ENCODE measurements at regions not wholly inside any gene's neighbourhood (a gene's known extent, or its start where the extent isn't known, plus 50 kb on each side); places are given as distances from the start of the nearest gene placed in this dataset.

DNA sequence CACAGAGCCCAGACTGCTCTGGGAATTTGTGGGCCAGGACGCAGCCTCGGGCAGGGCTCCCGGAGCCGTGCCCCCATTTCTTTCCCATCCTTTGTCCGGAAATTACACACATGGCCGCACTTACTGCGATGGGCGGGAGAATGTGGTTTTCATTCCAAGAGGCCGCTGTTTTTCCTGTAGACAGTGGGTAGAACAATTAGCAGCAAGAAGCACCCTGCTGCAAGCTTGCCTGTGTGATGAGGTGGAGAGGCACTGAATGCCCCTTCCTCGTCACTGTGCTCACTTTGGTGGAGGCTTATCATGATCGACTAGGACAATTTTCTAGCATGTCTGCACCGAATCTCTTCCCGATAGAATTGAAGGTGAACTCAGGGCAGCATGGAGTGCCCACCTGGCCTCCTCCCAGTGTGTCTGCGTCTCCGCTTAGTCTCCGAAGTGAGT lies 102.8 kb downstream of the DACT2 start:
- DNase-seq (ENCODE audit: low read depth) = no peak
- in situ Hi-C loops (cut with HindIII; ENCODE audit: low pct_unique_long_range_greater_than_20kb, low sequenced_read_pairs) = no loop called here

DNA sequence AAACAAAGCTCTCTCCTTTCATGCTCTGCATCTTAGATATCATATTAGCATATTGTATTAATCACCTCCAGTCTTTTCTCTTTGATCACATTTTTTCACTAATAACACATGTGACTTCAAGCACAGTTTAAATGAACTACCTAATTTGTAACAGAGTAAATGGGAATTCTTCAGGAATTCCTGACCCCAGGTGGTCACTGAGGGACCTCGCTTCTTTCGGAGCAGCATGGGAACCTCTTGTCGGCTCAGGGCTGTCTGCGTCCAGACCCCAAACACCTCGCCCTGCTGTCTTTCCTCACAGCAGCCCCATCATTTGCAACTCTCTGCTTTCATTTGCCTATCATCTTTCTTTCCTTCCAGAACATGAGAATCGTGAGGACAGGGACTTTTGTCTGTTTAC lies 103.5 kb downstream of the DACT2 start:
- DNase-seq (ENCODE audit: low read depth) = no peak
- in situ Hi-C loops (cut with HindIII; ENCODE audit: low pct_unique_long_range_greater_than_20kb, low sequenced_read_pairs) = no loop called here

DNA sequence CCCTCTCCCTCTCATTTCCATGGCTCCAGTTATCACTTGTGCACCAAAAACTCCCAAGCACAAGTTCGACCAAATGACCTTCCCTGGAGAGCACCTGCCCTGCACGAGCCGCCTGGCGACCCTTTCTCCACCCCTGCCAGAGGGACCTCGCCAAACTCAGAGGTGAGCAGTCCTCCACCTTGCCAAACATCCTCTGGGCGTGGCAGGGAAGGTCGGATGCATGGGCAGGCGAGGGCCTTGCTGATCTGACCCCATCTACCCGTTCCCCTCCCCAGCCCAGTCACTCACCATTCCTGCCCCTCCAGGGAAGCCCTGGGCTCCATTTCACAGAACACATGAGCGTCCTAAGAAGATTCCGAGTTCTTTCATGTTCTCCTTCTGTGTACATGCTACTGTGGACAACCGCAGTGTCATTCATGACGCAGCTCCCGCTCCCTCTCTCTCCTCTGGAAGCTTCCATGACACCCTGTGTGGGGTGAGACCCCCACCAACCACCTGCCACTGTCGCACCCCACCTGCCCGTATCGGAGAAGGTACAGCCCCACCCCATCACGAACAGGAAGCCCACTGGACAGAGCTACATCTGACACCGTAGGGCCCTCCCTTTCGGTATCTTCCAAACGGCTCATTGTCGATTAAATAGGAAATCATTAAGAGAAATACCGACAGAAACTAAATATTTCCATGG lies 104.3 kb downstream of the DACT2 start:
- DNase-seq (ENCODE audit: low read depth) = no peak
- in situ Hi-C loops (cut with HindIII; ENCODE audit: low pct_unique_long_range_greater_than_20kb, low sequenced_read_pairs) = no loop called here

DNA sequence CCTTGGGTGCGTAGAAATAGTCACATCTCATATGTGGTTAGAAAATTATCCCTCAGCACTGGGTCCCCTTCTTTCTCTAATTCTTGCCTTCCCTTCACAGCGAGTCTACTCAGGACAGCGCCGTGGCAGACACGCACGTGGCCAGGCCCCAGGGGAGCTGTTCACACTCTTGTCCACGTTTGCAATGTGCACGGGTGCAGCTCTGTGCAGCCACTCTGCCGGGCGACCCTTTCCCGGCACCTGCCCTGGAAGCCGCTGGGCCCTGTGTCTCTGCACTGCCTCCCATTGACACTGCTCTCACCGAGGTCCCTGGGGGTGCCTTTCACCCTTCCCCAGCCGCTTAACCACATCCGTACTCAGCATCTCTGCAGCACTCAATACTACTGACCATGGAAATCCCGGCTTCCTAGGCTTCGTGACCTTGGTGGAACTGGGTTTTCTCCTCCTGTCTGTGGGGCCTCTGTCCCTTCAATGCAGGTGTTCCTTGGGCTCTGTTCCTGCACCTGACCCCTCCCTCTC lies 104.9 kb downstream of the DACT2 start:
- in situ Hi-C loops (cut with HindIII; ENCODE audit: low pct_unique_long_range_greater_than_20kb, low sequenced_read_pairs) = no loop called here
- no peak for DNase-seq (ENCODE audit: low read depth)

DNA sequence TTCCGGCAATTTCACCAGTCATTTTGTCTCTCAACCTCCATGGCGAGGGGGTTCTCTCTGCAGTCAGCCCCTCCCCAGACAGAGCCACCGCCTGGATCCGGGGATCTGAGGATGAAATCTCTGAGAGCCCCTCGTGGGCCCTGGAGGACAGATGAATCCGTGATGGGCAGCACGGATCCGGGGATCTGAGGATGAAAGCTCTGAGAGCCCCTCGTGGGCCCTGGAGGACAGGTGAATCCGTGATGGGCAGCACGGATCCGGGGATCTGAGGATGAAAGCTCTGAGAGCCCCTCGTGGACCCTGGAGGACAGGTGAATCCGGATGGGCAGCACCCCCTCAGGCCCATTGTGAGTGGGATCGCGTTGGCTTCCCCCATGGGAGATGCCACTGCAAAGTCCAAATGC lies 106.5 kb downstream of the DACT2 start:
- in situ Hi-C loops (cut with HindIII; ENCODE audit: low pct_unique_long_range_greater_than_20kb, low sequenced_read_pairs) = no loop called here
- DNase-seq (ENCODE audit: low read depth) = no peak

DNA sequence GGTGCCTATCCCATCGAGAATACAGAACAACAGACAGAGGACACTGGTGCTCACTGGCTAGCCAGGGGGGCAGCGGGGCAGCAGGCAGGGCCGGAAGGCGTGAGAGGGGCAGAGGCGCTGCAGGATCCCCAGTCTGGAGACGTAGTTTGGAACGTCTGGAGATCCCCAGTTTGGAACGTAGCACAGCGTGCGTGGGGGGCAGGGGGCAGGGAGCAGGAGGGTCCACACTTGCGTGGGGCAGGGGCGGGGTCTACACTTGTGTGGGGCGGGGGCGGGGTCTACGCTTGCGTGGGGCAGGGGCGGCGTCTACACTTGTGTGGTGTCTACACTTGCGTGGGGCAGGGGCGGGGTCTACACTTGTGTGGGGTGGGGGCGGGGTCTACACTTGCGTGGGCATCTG lies 107.2 kb downstream of the DACT2 start:
- no peak for DNase-seq (ENCODE audit: low read depth)
- in situ Hi-C loops (cut with HindIII; ENCODE audit: low pct_unique_long_range_greater_than_20kb, low sequenced_read_pairs) = no loop called here

DNA sequence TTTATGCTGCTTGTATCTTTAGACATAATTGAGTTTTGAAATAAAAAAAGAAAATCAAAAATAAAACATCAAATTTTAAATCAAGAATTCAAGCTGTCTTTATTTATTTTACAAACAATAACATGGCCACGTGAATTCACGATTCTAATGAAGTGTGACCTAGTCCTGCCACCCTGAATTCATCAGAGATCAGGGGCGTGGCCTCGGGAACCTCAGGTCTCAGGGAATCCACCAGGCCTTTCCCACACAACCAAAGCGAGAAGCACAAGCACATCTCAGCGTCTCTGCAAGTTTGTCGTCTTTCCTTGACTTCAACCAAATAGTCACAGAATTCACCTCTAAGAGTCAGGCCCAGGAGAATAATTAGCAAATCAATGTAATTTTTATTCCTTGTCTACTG lies 107.9 kb downstream of the DACT2 start:
- in situ Hi-C loops (cut with HindIII; ENCODE audit: low pct_unique_long_range_greater_than_20kb, low sequenced_read_pairs) = no loop called here
- DNase-seq (ENCODE audit: low read depth) = no peak

DNA sequence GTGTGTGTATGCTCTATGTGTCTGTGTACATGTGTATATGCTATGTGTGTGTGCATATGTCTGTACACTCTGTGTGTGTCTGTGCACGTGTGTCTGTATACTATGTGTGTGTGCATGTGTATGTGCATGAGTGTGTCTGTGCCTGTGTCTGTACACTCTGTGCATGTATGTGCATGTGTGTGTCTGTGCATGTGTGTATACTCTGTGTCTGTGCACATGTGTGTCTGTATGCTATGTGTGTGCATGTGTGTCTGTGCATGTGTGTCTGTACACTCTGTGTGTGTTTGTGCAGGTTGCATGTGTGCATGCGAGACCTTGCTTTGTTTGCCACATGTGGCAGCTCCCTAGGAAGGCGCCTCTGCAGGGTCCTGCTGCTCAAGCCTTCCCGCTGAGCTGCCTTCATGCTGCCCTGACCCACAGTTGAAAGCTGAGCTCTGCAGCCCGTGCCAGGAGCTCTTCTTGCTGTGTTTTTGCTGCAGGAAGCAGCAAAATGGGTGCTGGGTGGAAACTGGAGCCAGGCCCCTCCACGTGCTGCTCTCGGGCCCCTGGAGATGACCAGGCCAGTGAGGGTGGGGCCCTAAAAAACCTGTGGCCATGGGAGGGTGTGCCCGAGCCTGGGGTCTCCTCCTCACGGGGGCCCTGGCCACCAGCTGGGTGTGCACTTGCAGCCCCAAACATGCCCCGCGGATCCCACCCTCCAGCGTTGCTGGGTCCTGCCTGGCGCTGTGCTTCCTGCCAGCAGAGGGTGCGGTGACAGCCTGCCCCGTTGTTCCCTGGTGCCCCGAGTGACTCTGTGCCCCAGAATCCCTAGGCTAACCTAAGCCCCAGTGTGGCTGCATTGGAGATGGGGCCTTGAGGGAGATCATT lies 109.1 kb downstream of the DACT2 start:
- no peak for DNase-seq (ENCODE audit: low read depth)
- in situ Hi-C loops (cut with HindIII; ENCODE audit: low pct_unique_long_range_greater_than_20kb, low sequenced_read_pairs) = no loop called here

DNA sequence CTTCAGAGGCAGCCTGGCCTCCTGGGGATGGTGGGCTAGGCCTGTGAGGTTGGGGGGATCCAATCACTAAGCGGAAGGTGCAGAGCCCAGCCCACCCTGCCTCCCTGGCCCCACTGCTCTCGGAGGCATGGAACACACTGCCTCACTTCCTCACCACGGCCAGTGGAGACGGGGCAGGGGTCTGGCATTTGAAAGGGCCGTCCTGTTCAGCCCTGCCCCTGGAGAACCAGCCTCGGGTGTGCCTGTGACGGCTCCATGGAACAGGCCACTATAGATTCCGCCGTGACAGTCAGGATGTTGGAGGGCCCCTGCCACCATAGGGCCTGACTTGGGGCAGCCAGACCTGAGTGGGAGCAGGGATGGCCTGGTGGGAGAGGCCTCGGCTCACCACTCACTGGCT lies 110.2 kb downstream of the DACT2 start:
- in situ Hi-C loops (cut with HindIII; ENCODE audit: low pct_unique_long_range_greater_than_20kb, low sequenced_read_pairs) = no loop called here
- no peak for DNase-seq (ENCODE audit: low read depth)

DNA sequence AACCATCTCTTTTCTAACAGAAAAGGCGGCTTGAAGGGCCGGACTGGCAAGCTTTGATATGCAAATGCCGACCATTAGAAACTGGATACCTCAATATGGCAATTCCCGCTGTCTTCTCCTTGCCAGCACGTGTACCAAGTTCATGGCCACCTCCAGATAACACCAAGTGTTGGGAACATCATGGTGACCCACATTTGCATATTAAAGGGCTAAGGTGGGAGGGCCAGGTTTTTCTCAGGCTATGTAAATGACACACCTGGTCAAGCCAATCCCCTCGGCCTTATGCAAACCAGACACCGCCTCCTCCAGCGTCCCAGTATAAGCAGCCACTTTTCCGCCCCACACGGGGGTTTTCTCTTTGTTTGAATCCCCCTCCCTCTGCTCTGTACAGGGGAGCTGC lies 110.7 kb downstream of the DACT2 start:
- no peak for DNase-seq (ENCODE audit: low read depth)
- in situ Hi-C loops (cut with HindIII; ENCODE audit: low pct_unique_long_range_greater_than_20kb, low sequenced_read_pairs) = no loop called here

DNA sequence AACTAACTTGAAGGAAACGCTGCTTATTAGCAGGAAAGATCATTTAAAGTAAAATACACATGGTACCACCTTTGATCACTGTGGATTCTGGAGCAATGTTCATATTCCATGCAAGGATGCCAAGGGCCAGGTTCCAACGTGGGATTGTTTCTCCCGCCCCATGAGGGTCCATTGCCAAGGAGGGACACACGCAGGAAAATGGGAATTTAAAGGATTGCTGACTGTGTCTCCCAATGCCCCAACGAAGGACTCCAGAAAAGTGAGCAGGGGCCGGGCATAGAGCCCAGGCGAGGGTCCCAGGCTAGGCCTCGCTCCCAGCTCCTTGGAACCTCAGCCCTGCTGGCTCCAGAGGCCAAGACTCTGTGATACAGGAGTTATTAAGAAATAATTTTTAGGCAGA lies 111.2 kb downstream of the DACT2 start:
- in situ Hi-C loops (cut with HindIII; ENCODE audit: low pct_unique_long_range_greater_than_20kb, low sequenced_read_pairs) = no loop called here
- DNase-seq (ENCODE audit: low read depth) = no peak

DNA sequence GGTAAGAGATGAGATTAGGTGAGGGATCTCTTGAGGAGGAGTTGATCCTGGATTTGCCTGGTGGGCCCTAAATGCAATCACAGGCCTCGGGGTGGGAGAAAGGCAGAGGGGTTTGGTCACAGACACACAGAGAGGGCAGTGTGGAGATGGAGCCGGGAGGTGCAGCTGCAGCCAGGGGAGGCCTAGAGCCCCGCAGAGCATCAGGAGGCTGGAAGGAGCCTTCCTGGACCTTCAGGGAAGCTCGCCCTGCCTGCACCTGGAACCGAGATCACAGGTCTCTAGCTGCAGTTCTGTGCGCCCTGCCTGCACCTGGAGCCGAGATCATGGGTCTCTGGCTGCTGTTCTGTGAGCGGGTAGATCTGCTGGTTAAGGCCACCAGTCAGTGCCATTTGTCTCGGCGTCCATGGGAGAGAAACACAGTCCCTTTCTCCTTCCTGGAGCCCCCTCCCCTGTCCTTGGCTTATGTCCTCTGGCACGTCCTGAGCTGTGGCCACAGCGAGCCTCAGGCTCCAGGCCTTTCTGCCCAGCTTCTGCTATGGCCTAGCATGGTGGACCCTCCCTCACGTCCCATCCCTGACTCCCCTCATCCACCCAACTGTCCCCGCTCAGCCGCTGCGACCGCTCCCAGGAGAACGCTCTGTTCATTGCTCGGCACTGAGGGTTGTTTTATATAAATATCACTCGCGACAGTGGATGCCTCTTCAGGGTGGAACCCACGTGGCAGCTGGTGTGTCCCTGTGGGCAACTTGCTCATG lies 112.0 kb downstream of the DACT2 start:
- DNase-seq (ENCODE audit: low read depth) = no peak
- in situ Hi-C loops (cut with HindIII; ENCODE audit: low pct_unique_long_range_greater_than_20kb, low sequenced_read_pairs) = no loop called here

DNA sequence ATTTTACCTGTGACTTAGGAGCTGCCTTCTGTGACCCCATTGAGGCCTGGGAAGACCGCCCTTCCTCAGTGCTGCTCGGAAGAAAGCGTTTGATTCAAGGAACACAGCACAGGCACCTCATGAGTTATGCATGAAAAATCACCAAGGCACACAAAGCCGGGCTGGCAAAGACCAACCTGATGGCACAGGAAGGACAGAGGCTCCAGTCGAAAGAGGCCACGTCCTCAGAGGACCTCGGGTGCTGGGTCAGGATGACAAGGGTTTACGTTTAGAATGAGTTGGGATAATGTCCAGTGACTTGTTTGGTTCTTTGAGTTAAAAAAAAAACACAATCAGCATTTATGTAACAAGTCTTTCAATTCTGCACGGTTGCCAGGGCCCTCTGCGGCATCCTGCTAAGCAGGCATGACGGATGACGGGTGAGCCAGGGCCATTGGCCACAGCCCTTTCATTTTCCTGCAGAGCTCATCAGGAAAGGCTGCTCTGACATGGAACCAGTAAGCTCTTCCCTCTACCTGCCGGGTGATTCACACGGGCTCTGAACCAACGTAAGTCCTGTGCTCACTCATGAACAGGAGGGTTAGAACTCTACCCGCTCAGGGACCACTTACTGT lies 112.8 kb downstream of the DACT2 start:
- in situ Hi-C loops (cut with HindIII; ENCODE audit: low pct_unique_long_range_greater_than_20kb, low sequenced_read_pairs) = no loop called here
- peak; percentile 88 for DNase-seq (ENCODE audit: low read depth)

DNA sequence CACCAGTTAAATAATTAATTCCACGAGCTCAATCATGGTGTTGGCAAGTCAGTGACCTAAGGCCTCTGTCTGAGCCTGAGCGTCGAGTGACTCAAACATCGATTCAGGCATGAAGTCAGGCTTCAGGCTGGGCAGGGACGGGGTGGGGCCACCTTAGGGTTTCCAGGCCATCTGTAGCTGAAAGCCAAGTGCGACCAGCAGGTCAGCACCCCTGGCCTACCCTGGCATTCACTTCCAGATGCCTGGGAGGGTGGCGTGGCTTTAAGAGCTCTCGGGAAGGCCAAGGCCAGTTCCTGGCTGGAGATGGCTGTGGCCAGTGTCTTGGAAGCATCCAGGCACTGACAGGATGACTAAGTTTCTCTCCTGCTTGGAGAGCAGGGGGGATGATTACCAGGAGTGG lies 113.4 kb downstream of the DACT2 start:
- in situ Hi-C loops (cut with HindIII; ENCODE audit: low pct_unique_long_range_greater_than_20kb, low sequenced_read_pairs) = no loop called here

DNA sequence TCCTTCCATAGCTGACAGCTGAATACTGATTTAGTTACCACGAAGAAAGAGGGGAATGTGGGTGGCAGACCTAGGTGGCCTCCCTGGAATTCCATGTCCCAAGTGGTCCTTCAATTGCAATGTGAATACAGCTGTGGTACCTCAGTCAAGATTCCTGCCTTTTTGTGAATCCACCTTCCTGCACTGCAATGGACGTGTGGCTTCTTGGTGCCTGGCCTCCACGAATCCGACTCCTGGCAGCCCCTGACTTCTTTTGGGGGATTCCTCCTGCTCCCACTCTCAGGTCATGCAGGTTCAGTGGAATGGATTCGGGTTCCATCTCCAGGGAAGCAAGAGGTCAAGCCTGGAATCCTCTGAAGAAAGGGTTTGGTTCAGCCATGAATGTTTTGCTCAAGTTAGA lies 117.8 kb downstream of the DACT2 start:
- in situ Hi-C loops (cut with HindIII; ENCODE audit: low pct_unique_long_range_greater_than_20kb, low sequenced_read_pairs) = no loop called here
- DNase-seq (ENCODE audit: low read depth) = no peak

More for the DNA sequence above, 113.4 kb downstream of the DACT2 start:
- DNase-seq (ENCODE audit: low read depth) = peak; percentile 90

DNA sequence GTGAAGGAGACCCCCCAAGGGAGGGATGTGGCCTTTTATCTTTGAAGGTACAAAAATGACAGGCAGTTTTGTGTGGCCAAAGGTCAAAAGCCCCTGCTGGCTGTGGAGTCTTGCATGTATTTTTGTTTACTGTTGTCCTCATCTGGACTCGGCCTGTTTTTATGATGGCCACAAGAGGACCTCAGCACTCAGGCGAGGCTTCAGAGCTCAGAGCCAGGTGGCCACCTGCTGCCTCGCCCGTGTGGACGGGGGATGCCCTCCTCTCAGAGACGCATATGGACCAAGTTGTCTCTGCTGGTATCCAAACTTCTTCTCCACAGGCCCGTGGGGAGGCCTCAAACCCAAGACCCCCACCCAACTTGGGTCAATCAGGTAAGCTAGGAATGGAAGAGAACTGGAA lies 118.2 kb downstream of the DACT2 start:
- in situ Hi-C loops (cut with HindIII; ENCODE audit: low pct_unique_long_range_greater_than_20kb, low sequenced_read_pairs) = no loop called here
- DNase-seq (ENCODE audit: low read depth) = no peak

DNA sequence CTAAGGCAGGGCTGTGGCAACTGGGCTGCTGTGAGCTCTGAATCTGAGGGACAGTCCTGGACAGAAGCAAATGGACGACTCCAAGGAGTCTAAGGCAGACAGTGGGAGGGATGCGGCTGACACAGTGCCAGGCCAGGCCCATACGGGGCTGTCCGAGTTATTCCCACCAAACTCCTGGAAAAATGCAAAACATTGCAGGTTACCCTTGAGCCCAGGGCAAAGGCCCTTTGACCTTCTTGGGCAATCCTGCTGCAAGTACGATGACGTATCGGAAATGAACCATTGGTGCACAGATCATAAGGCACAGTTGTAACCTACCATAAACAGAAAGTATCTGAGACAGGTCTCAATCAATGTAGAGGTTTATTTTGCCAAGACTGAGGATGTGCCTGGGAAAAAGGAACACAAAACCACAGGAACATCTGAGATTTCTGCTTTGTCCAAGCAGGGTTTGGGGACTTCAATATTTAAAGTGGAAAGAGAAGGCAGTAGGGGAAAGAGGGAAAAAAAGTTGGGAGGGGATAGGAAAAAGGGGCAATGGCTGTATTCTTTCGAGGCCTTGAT lies 118.9 kb downstream of the DACT2 start:
- DNase-seq (ENCODE audit: low read depth) = no peak
- in situ Hi-C loops (cut with HindIII; ENCODE audit: low pct_unique_long_range_greater_than_20kb, low sequenced_read_pairs) = no loop called here
